HG03095 (cell line): ENCODE measurements at regions not wholly inside any gene's neighbourhood (a gene's known extent, or its start where the extent isn't known, plus 50 kb on each side); places are given as distances from the start of the nearest gene placed in this dataset.
"Not testable (repeated sequence)": the region's sequence is repeated elsewhere in the genome, so short reads cannot be mapped to it uniquely, and the experiment has no call there.

ENCODE experiments used
- ATAC-seq: cut with Tn5 transposase; IDR thresholded peaks from one replicate; pipeline ENCODE4 v1.9.1; 2021; ENCODE audit warnings: moderate library complexity; ENCODE audit not compliant: unreplicated experiment

DNA sequence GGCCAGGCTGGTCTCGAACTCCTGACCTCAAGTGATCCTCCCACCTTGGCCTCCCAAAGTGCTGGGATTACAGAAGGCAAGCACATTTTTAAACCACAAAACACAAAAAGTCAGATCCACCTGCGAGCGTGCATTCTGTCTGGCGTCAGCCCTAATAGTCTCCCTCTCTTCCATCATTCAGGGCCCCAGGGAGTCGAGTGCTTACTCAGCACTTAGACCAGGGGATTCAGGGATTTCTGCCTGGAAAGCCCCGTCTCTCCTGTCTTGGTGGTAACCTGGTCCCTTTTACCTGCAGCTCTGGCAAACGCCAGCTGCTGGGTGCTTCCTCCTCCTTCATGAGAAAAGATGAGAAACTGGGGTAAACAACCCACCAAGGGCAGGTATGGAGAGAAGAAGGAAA lies 443.1 kb downstream of the SOX9 start:
- no peak for ATAC-seq

DNA sequence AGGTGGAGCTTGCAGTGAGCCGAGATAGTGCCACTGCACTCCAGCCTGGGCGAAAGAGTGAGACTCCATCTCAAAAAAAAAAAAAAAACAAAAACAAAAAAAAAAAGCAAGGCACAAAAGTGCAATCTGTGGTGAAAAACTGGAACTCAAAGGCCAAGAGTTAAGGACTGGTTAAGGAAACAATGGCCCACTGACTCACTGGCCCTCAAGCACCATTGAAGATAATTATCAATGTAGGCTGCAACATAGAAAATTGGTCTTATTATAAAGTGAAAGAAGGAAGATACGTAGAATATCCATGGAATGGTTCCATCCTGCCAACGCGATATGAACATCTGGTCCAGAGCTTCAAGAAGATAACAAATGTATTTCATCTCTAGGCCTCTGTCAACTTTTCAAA lies 444.2 kb downstream of the SOX9 start:
- ATAC-seq, result no peak

- no peak for ATAC-seq
Observed at GRCh38 chr17:72565758-72566157, 444.9 kb downstream of the SOX9 start.

DNA sequence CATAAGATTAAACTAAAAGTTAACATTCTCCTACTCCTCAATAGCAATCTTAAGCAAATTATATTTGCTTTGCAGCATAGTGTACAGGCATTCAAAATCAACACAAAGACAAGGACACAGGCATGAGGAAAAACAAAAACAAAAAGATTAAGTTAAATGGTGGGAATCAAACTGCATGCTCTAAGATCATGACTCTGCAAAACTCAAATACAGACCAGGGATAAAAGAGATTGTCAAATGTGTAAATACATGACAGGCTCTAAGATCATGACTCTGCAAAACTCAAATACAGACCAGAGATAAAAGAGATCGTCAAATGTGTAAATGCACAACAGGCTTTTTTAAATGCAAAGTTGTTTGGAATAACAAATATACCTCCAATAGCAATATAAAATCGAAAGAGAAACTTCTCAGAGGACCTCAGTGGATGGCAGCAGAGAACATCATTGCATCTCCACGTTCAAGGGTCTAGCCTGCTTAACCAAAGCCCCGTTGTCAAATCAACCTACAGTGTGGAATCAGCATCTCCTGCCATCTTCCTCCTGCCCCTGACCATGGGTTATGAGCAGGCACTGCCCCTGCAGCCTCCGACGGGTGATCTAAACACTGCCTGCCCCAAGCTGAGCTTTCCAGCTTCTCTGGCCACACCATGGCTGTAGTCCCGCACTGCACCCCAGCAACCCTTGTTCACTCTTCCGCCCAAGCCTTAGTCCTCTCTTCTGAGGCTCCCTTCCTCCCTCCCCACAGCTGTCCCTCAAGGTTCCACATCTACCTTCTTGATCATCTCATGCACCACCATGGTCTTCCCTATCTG lies 446.1 kb downstream of the SOX9 start:
- no peak for ATAC-seq

- no peak for ATAC-seq
Observed at GRCh38 chr17:72567774-72568173, 447.0 kb downstream of the SOX9 start.

DNA sequence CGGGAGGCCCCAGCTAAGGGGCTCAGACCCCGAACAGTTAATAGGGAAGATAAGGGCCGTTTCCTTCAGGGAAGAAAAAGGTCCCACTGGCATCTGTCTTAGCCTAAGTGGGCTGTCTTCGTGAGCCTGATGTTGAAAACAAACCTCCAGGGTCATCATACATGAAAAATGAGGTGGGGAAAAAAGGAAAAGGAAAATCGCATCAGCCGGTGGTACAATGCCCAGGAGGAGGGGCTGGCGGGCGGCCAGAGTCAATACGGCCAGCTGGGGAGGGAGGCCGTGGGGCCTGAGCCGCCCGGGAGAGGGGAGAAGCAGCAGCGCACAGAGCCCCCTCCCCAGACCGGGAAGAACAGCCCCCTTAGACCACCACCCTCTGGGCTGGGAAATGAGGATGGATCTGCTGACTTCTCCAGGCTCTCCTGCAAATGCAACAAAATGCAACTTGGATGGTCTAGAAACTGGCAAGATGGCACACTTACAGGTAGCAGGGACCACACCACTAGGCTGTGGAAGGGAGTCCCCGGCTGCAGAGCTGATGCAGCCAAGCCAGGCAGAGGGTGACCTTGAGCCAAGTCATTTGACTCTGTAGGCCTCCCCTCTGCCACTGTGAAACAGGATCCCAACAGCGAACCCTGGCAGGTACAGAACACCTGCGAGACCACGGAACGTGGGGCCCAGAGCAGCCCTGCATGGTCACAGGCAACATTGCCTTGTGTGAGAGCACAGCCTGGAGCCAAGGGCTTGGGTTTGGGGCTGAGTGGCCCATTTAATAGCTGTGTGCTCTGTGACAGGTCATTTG lies 448.5 kb downstream of the SOX9 start:
- no peak for ATAC-seq

GRCh38 chr17:72571813-72572396 lies 451.1 kb downstream of the SOX9 start:
- no peak for ATAC-seq

GRCh38 chr17:72572604-72573491 lies 452.0 kb downstream of the SOX9 start:
- no peak for ATAC-seq

DNA sequence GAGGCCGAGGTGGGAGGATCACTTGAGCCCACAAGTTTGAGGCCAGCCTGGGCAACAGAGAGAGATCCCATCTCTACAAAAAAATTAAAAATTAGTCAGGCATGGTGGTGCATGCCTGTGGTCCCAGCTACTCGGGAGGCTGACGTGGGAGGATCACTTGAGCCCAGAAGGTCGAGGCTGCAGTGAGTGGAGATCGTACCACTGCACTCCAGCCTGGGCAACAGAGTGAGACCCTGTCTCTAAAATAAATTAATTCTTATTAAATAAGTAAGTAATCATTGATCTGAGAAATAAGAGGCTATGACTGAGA lies 452.6 kb downstream of the SOX9 start:
- ATAC-seq, result not testable (repeated sequence)

DNA sequence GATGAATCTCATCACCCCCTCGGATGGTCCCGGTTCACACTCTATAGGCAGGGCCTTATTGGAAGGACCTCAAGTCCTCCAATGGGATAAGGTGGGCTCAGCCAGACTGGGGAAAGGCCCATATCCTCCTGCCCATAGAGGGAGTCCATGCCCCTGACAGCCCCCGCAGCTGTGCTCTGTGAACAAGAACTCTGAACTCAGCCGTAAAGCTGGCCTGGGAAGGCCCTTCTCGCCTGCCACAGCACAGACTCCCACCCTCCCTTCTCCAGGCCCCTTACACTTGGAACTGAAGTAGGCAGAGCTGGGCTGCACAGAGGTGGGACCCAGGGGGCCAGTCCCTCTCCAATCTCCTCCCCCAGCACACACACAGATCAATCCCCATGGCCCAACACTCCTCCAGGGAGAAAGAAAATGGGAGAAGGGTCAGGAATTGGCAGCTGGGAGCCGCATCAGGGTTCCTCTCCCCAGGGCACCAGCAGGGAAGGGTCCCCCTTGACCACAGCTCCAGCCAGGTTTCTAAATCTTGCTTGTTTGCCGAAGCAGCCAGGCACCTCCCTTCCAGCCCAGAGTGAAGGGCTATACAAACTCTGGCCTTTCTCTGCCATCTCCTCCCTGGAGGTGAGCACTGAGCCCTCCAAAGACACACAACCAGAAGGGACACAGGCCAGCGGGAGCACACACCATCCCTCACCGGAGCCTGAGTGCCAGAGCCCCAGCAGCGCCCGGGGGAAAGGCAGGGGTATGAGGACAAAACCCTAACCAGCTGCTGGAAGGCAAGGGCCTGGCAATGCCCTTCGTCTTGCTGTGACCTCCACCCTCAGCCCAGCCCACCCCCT lies 454.1 kb downstream of the SOX9 start:
- no peak for ATAC-seq

- no peak for ATAC-seq
Observed at GRCh38 chr17:72575542-72576233, 454.9 kb downstream of the SOX9 start.

- ATAC-seq, result no peak
Observed at GRCh38 chr17:72576289-72576759, 455.5 kb downstream of the SOX9 start.

DNA sequence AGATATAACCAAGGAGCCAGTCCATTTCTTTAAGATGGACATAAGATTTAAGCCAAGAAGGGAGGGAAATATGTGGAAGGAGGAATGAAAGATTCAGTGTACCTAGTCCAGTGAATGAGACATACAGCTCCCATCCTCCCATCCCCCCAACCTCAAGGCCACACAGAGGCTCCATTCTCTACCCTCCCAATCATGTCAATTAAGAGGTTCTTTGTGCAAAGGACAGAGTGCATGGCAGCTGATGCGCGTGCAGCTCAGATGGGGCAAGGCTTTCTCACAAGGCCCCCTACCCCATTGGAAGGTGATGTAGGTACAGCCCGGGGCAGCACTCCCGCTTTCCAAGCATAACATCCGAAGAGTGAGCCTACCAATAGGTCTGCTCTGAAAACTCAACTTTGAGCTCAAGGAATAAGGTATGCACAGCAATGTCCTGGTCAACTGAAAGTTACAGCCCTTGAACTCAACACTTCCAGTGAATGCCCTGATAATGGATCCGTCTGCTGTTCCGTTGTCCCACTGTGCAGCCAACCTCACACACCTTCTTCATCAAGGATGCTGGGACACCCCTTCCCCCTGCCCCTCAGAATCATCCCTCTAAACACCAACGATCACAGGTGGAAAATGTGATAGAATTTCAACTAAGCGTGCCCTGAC lies 458.1 kb downstream of the SOX9 start:
- ATAC-seq, result no peak

DNA sequence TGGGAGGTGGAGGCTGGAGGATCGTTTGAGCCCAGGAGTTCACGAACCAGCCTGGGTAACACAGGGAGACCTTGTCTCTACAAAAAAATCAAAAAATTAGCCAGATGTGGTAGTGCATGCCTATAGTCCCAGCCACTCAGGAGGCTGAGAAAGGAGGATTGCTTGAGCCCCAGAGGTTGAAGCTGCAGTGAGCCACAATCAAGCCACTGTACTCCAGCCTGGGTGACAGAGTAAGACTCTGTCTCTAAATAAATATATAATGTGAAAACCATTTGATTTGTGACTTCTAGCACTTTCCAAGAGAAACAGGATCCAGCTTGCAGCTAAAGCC lies 459.1 kb downstream of the SOX9 start:
- no peak for ATAC-seq

DNA sequence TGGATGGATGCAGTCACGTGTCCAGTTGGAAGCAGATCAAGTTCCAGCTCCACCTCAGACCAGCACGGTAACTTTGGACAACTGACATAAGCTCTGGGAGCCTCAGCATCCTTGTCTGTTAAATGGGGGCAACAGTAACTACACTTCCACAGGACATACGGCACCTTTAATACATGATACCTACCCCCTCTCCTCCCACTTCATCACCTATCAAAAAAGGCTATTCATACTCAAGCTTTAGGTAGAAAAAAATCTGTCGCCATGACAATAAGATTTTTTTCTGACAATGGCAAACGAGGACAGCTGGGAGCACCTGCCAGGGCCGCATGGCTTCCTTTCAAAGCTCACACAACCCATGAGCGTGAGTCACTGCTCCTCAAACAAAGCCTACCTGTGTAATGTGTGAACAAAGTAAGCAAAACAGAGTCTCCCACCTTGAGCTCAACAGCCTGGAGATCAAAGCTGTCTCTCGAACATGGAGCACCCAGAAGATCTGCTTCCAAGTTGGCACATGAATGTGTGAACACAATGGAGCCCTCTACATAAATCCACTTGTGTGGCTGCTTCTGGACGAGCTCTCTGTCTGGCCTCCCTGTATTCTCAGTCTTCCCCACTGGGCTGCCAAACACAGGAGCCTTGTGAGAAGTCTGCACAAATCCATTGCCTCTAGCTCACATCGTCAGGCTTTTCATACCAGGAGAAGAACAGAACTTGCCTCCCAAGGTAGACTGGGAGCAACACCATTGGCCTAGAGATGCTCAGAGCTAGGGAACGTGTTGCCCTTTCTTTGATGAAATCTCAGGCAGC lies 459.7 kb downstream of the SOX9 start:
- no peak for ATAC-seq

DNA sequence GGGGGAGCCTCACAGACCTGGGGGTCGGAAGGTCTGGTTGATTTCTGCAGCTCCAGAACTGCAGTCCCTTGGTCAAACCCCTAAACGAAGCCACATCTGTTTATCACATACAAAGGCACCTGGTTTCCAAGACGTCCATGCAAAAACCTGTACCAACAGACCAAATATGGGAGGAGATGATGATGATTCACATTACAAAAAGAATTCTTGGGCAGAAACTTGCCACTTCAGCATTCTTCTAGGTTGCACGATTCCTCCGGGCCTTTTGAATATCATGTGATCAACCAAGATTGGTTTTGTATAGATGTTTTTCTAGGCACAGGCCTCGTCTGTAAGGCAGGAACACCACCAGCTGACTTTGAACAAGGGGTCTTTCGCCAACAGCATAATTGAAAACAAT lies 466.3 kb downstream of the SOX9 start:
- ATAC-seq, result no peak

DNA sequence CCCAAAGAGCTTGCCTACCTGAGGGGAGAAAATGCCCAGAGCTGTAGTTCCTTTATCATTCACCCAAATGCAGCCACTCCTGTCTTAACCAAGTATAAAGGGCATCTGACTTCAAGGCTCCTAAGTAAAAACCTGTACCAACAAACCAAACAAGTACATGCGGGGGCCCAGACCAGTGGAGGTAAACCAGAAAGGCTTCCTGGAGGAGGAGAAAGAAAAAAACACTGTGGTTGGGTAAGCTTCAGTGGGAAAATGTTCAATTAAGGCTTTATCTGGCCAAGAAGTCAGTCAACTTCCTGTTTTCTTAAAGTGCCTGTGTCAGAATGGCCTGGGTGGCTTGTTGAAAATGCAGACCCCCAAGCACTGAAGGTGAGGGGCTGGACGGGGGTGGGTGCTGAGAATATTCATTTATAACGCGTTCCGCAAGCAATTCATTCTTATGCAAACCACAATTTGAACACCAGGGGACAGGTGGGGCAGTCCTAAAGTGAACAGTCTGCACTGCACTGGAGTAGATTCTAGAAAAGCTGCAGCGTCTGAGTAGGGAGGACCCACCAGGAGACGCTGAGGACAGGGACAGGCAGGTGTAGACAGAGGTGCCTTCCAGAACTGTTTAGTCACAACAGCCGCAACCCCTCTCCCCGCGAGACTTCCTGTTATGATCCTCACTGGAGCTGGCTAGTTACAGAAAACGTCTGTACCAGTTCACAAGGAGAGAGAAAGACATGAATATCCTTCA lies 467.1 kb downstream of the SOX9 start:
- ATAC-seq, result no peak

DNA sequence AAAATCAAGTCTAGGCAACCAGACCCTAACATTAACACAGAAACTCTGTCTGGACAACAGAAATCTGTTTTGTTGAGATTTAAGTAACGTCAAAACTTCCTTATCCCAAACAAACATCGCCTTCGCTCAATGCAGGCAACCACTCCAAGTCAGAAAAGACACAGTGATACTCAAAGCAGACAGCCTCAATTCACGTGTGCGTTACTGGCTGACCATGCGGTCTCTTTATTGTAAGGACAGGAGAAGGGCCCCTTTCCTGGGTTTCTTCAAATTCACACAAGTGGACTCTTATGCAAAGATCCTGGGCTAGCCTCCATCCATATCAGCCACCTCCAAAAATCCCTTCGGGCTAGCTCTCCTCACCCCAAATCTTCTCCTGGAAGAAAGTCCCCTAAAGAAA lies 467.7 kb downstream of the SOX9 start:
- ATAC-seq, result no peak
